Natural killer cell (primary cell): ENCODE measurements at regions not wholly inside any gene's neighbourhood (a gene's known extent, or its start where the extent isn't known, plus 50 kb on each side); places are given as distances from the start of the nearest gene placed in this dataset.

Source experiments
- ATAC-seq, 3 donors: fragments of 150-1000 bp in 2 of 3; fragments of 200-7000 bp in 1 of 3; cut with Tn5 transposase; 1 replicate in 1 of 3; 2 replicates in 2 of 3; pipeline ENCODE4 v1.10.0; 2021; ENCODE audit warnings: mild to moderate bottlenecking in 2 of 3, moderate library complexity in 2 of 3
- DNase-seq, 2 donors: peaks; one replicate each; pipeline versions ENCODE4 v3.0.0 to v3.0.0-alpha.2; 2013 to 2021; ENCODE audit warnings: mixed read lengths in 1 of 2
- H3K27ac ChIP-seq: one replicate; pipeline ENCODE4 v1.5.1; 2013; ENCODE audit warnings: mild to moderate bottlenecking, low read length
- H3K27me3 ChIP-seq: one replicate; pipeline ENCODE4 v1.6.1; 2013; ENCODE audit warnings: low read length; ENCODE audit not compliant: control insufficient read depth, insufficient read depth
- H3K36me3 ChIP-seq: one replicate; pipeline ENCODE4 v1.6.1; 2013; ENCODE audit warnings: low read length; ENCODE audit not compliant: control insufficient read depth, insufficient read depth
- H3K4me1 ChIP-seq: one replicate; pipeline ENCODE4 v1.6.1; 2013; ENCODE audit warnings: low read length; ENCODE audit not compliant: control insufficient read depth, insufficient read depth
- H3K4me3 ChIP-seq: one replicate; pipeline ENCODE4 v1.5.1; 2013; ENCODE audit warnings: low read length
- H3K9me3 ChIP-seq: one replicate; pipeline ENCODE4 v1.6.1; 2013; ENCODE audit warnings: low read length; ENCODE audit not compliant: control insufficient read depth, insufficient read depth
- H3K27ac Mint-ChIP-seq, 2 donors: one replicate each; pipeline ENCODE4 v1.8.0; 2022; ENCODE audit warnings: mild to moderate bottlenecking in 2 of 2, mixed read lengths in 2 of 2, moderate library complexity in 1 of 2
- H3K27me3 Mint-ChIP-seq, 2 donors: one replicate each; pipeline ENCODE4 v1.8.0; 2022; ENCODE audit warnings: low read depth in 2 of 2, mixed read lengths in 2 of 2
- H3K36me3 Mint-ChIP-seq: one replicate; pipeline ENCODE4 v1.8.0; 2022; ENCODE audit warnings: mixed read lengths
- H3K4me1 Mint-ChIP-seq, 2 donors: one replicate each; pipeline ENCODE4 v1.8.0; 2022; ENCODE audit warnings: mixed read lengths in 2 of 2
- H3K4me3 Mint-ChIP-seq: one replicate; pipeline ENCODE4 v1.8.0; 2022; ENCODE audit warnings: mild to moderate bottlenecking, moderate library complexity, mixed read lengths
- H3K9me3 Mint-ChIP-seq, 2 donors: one replicate each; pipeline ENCODE4 v1.8.0; 2022; ENCODE audit warnings: mixed read lengths in 2 of 2
- WGBS: methylation state at CpG from one replicate; pipeline ENCODE4 v1.1.7; 2013; ENCODE audit warnings: missing lambda C conversion rate; ENCODE audit not compliant: insufficient coverage; 5-methylcytosine and 5-hydroxymethylcytosine counted together
- intact Hi-C: fragments of 100-400 bp; cut with micrococcal nuclease; formaldehyde crosslinking; loops from one replicate; pipeline ENCODE4 v1.14.2; 2022
- TF ChIP-seq, protein P1 (sequence below): fragments of 200-600 bp; IDR thresholded peaks from one replicate; pipeline ENCODE4 v1.8.0; 2022; ENCODE audit warnings: antibody characterized with exemption

DNA sequence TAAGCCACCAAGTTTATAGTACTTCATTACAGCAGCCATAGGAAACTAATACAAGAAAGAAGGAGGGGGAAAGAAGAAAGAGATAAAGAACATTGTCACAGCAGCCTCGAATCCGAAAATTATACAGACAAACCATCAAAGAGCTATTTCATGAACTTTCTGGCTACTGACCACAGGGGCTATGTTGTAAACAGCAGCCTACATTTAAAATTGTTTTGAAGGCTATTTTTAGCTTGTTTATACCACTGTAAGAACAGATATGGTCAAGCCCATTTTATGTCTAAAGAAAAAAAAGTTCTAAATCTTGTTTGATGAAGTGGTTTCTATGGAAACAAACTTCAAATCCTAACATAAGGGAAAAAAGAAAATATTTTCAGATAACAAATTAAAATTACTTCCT, 282.1 kb downstream of the GABRG1 start:
- no peak overlapping the region for H3K4me3 Mint-ChIP-seq

DNA sequence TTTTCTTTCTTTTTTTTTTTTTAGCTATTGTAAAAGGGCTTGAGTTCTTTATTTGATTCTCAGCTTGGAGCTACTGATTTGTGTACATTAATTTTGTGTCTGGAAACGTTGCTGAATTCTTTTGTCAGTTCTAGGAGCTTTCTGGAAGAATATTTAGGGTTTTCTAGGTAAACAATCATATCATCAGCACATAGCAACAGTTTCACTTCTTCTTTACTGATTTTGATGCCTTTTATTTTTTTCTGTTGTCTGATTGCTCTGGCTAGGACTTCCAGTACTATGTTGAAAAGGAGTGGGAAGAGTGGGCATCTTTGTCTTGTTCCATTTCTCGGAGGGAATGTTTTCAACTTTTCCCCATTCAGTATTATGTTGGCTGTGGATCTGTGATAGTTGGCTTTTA, 292.2 kb downstream of the GABRG1 start:
- Histone ChIP-seq H3K4me3 (no peak overlapping the region), H3K27me3 (no peaks in the 10 kb centered on the region), H3K9me3 (peaks cover 12% of the 10 kb centered on the region), H3K36me3 (no peaks in the 10 kb centered on the region), H3K27ac (no peak overlapping the region), H3K4me1 (no peaks in the 10 kb centered on the region)
- no peaks in the 10 kb centered on the region for H3K4me1 Mint-ChIP-seq
- no peak overlapping the region for H3K4me3 Mint-ChIP-seq
- no peak overlapping the region for H3K27ac Mint-ChIP-seq
- no peak for ATAC-seq
- peaks cover 8% of the 10 kb centered on the region for H3K36me3 Mint-ChIP-seq
- TF ChIP-seq, protein P1, sequence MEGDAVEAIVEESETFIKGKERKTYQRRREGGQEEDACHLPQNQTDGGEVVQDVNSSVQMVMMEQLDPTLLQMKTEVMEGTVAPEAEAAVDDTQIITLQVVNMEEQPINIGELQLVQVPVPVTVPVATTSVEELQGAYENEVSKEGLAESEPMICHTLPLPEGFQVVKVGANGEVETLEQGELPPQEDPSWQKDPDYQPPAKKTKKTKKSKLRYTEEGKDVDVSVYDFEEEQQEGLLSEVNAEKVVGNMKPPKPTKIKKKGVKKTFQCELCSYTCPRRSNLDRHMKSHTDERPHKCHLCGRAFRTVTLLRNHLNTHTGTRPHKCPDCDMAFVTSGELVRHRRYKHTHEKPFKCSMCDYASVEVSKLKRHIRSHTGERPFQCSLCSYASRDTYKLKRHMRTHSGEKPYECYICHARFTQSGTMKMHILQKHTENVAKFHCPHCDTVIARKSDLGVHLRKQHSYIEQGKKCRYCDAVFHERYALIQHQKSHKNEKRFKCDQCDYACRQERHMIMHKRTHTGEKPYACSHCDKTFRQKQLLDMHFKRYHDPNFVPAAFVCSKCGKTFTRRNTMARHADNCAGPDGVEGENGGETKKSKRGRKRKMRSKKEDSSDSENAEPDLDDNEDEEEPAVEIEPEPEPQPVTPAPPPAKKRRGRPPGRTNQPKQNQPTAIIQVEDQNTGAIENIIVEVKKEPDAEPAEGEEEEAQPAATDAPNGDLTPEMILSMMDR = no peak
- intact Hi-C loops = no loop called here
- peaks cover 13 to 30% of the 10 kb centered on the region in 2 donors for H3K9me3 Mint-ChIP-seq
- WGBS = 88% methylated on average over 1 of the region's 2 CpGs
- H3K27me3 Mint-ChIP-seq = no peaks in the 10 kb centered on the region
- no peak for DNase-seq

More for the DNA sequence above, 282.1 kb downstream of the GABRG1 start:
- TF ChIP-seq, protein P1 = no peak
- 40% methylated on average over 2 of the region's 2 CpGs for WGBS
- ATAC-seq = no peak
- Mint-ChIP-seq H3K27ac (no peak overlapping the region), H3K36me3 (no peaks in the 10 kb centered on the region), H3K27me3 (no peaks in the 10 kb centered on the region), H3K9me3 (peaks cover 0 to 4% of the 10 kb centered on the region in 2 donors), H3K4me1 (no peaks in the 10 kb centered on the region)
- no peaks in the 10 kb centered on the region for H3K9me3 ChIP-seq
- DNase-seq = no peak
- no peaks in the 10 kb centered on the region for H3K27me3 ChIP-seq
- H3K4me1 ChIP-seq = no peaks in the 10 kb centered on the region
- H3K4me3 ChIP-seq = no peak overlapping the region
- H3K36me3 ChIP-seq = no peaks in the 10 kb centered on the region
- intact Hi-C loops = no loop called here
- no peak overlapping the region for H3K27ac ChIP-seq

DNA sequence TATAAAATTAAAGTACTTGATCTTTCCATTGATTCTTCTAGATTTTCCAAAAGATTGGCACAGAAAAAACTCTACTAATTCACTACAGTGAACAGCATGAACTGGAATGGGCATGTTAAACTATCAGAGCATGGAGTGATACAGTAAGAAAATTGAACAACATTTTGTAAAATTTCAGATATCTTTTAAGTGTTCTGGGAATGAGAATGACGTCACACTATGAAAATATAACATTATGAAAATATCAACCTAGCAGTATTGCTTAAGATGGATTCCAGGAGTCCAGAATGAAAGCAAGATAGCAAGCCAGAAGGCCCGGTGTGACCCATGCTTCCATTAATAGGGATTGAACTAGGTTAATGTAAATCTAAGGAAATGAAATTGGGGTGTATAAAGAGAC, 319.9 kb downstream of the GABRG1 start:
- H3K4me3 ChIP-seq = no peak overlapping the region
- whole genome bisulfite sequencing = 93% methylated on average over 1 of the region's 2 CpGs

DNA sequence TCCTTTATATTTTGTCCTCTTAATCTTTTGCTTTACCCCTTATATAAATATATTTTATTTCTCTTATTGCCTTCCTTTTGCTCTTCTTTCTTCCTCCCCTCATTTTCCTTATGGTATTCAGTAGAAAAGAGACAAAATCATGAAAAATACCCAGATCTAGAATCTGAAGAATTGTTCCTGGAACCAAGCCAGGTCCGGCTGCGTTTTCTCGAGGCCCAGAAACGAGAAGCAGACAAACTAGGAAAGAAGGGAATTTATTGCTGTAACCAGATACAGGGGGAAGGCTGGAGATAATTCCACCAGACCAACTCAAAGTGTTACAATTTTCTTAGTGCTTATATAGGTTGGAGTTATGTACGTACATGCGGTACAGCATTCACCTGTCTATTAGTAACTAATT, 328.7 kb downstream of the GABRG1 start:
- no peaks in the 10 kb centered on the region for H3K9me3 ChIP-seq
- no peak for DNase-seq
- no peaks in the 10 kb centered on the region for H3K4me1 ChIP-seq
- H3K27ac Mint-ChIP-seq = no peak overlapping the region
- H3K9me3 Mint-ChIP-seq = peaks cover 3 to 13% of the 10 kb centered on the region in 2 donors
- no peak for ATAC-seq
- intact Hi-C loops = no loop called here
- 57% methylated on average over 5 of the region's 6 CpGs for WGBS
- TF ChIP-seq, protein P1 = no peak
- H3K27ac ChIP-seq = no peak overlapping the region
- H3K27me3 Mint-ChIP-seq = no peaks in the 10 kb centered on the region
- H3K36me3 ChIP-seq = no peaks in the 10 kb centered on the region
- H3K4me3 Mint-ChIP-seq = no peak overlapping the region
- no peaks in the 10 kb centered on the region for H3K27me3 ChIP-seq
- H3K4me1 Mint-ChIP-seq = no peaks in the 10 kb centered on the region
- peaks cover 6% of the 10 kb centered on the region for H3K36me3 Mint-ChIP-seq
- H3K4me3 ChIP-seq = no peak overlapping the region

More for the DNA sequence above, 319.9 kb downstream of the GABRG1 start:
- H3K9me3 Mint-ChIP-seq = peaks cover 9 to 11% of the 10 kb centered on the region in 2 donors
- no peaks in the 10 kb centered on the region for H3K36me3 ChIP-seq
- TF ChIP-seq, protein P1 = no peak
- DNase-seq = no peak
- intact Hi-C loops = no loop called here
- peaks cover 1% of the 10 kb centered on the region for H3K9me3 ChIP-seq
- no peak for ATAC-seq
- H3K27me3 Mint-ChIP-seq = no peaks in the 10 kb centered on the region
- H3K4me1 ChIP-seq = no peaks in the 10 kb centered on the region
- H3K27ac Mint-ChIP-seq = no peak overlapping the region
- H3K4me3 Mint-ChIP-seq = no peak overlapping the region
- no peaks in the 10 kb centered on the region for H3K36me3 Mint-ChIP-seq
- H3K27ac ChIP-seq = no peak overlapping the region
- no peaks in the 10 kb centered on the region for H3K27me3 ChIP-seq
- no peaks in the 10 kb centered on the region for H3K4me1 Mint-ChIP-seq
